CD4-positive, alpha-beta T cell treated with Interleukin-17A for 4 hours (primary cell): ENCODE measurements at regions not wholly inside any gene's neighbourhood (a gene's known extent, or its start where the extent isn't known, plus 50 kb on each side); places are given as distances from the start of the nearest gene placed in this dataset.
"Not testable (repeated sequence)": the region's sequence is repeated elsewhere in the genome, so short reads cannot be mapped to it uniquely, and the experiment has no call there.

Experiments used
- DNase-seq: peaks from one replicate; pipeline ENCODE4 v3.0.0-alpha.2; 2020; ENCODE audit warnings: mixed read lengths

GRCh38 chr5:98231089-98231488, 542.4 kb upstream of the RGMB start:
- no peak for DNase-seq

GRCh38 chr5:98237794-98238193, 535.7 kb upstream of the RGMB start:
- not testable (repeated sequence) for DNase-seq

GRCh38 chr5:98243972-98244371, 529.5 kb upstream of the RGMB start:
- no peak for DNase-seq

GRCh38 chr5:98248949-98249348, 524.5 kb upstream of the RGMB start:
- no peak for DNase-seq

- no peak for DNase-seq
Measured at GRCh38 chr5:98258939-98259338, 514.5 kb upstream of the RGMB start.

- DNase-seq: no peak
Measured at GRCh38 chr5:98259595-98259994, 513.9 kb upstream of the RGMB start.

GRCh38 chr5:98263084-98263483, 510.4 kb upstream of the RGMB start:
- DNase-seq: no peak

GRCh38 chr5:98268162-98268860, 505.2 kb upstream of the RGMB start:
- DNase-seq: no peak

GRCh38 chr5:98275980-98276379, 497.5 kb upstream of the RGMB start:
- DNase-seq: no peak

- DNase-seq: no peak
Measured at GRCh38 chr5:98282521-98282920, 490.9 kb upstream of the RGMB start.

GRCh38 chr5:98292496-98292895, 481.0 kb upstream of the RGMB start:
- no peak for DNase-seq

GRCh38 chr5:98296426-98296825, 477.0 kb upstream of the RGMB start:
- no peak for DNase-seq

- DNase-seq: no peak
Measured at GRCh38 chr5:98299435-98299834, 474.0 kb upstream of the RGMB start.

GRCh38 chr5:98301547-98301946, 471.9 kb upstream of the RGMB start:
- DNase-seq: no peak

GRCh38 chr5:98307811-98308210, 465.7 kb upstream of the RGMB start:
- no peak for DNase-seq

- no peak for DNase-seq
Measured at GRCh38 chr5:98308231-98308630, 465.2 kb upstream of the RGMB start.

- DNase-seq: no peak
Measured at GRCh38 chr5:98308960-98309359, 464.5 kb upstream of the RGMB start.

- no peak for DNase-seq
Measured at GRCh38 chr5:98309785-98310598, 463.5 kb upstream of the RGMB start.

GRCh38 chr5:98314292-98314691, 459.2 kb upstream of the RGMB start:
- DNase-seq: no peak

GRCh38 chr5:98318386-98318785, 455.1 kb upstream of the RGMB start:
- DNase-seq: no peak

- DNase-seq: no peak
Measured at GRCh38 chr5:98319299-98320011, 454.0 kb upstream of the RGMB start.

GRCh38 chr5:98320343-98320742, 453.1 kb upstream of the RGMB start:
- DNase-seq: no peak

- DNase-seq: no peak
Measured at GRCh38 chr5:98321361-98321760, 452.1 kb upstream of the RGMB start.

- DNase-seq: not testable (repeated sequence)
Measured at GRCh38 chr5:98325187-98325586, 448.3 kb upstream of the RGMB start.
